Loucy (cell line): ENCODE measurements at regions not wholly inside any gene's neighbourhood (a gene's known extent, or its start where the extent isn't known, plus 50 kb on each side); places are given as distances from the start of the nearest gene placed in this dataset.

Experiments used
- EZH2phosphoT487 ChIP-seq: fragments of 200-600 bp; IDR thresholded peaks from 2 replicates; pipeline ENCODE4 v1.6.1; 2018; ENCODE audit warnings: antibody characterized with exemption, mild to moderate bottlenecking, moderate library complexity, borderline replicate concordance
- TF ChIP-seq, protein P1 (sequence below): fragments of 200-600 bp; sonication (generic); conservative IDR thresholded peaks from 2 replicates; pipeline ENCODE4 v1.5.1; 2014; ENCODE audit warnings: mild to moderate bottlenecking, antibody characterized with exemption, low read length

DNA sequence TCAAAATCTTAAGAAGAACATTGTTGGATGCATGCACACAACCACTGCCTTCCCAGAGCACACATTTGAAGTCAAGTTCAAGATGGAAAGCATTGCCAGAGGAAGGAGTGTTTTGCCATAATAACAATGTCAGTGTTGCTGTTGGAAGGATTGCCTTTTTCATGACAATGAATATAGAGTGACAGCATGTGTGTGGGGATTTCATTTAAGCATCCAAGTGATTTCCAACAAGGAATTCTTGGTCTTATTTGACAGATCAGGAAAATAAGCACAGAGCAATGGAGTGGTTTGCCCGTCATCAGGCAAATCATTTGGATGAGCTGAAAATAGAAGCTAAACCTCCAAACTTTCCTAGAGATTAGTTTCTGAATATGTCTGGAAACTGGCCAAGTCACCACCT is 140.0 kb upstream of the RAI14 start:
- TF ChIP-seq, protein P1, sequence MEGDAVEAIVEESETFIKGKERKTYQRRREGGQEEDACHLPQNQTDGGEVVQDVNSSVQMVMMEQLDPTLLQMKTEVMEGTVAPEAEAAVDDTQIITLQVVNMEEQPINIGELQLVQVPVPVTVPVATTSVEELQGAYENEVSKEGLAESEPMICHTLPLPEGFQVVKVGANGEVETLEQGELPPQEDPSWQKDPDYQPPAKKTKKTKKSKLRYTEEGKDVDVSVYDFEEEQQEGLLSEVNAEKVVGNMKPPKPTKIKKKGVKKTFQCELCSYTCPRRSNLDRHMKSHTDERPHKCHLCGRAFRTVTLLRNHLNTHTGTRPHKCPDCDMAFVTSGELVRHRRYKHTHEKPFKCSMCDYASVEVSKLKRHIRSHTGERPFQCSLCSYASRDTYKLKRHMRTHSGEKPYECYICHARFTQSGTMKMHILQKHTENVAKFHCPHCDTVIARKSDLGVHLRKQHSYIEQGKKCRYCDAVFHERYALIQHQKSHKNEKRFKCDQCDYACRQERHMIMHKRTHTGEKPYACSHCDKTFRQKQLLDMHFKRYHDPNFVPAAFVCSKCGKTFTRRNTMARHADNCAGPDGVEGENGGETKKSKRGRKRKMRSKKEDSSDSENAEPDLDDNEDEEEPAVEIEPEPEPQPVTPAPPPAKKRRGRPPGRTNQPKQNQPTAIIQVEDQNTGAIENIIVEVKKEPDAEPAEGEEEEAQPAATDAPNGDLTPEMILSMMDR: no peak
- TF ChIP-seq EZH2phosphoT487: no peak
